CD4-positive, alpha-beta T cell treated with Interleukin-17A for 1 hour (primary cell): ENCODE measurements at regions not wholly inside any gene's neighbourhood (a gene's known extent, or its start where the extent isn't known, plus 50 kb on each side); places are given as distances from the start of the nearest gene placed in this dataset.

Source experiments
- DNase-seq: peaks from one replicate; pipeline ENCODE4 v3.0.0-alpha.2; 2020

- DNase-seq: no peak
Measured at GRCh38 chr1:188367661-188368060, 1538.9 kb downstream of the PLA2G4A start.

- DNase-seq: no peak
Measured at GRCh38 chr1:188371295-188371806, 1542.6 kb downstream of the PLA2G4A start.

- DNase-seq: no peak
Measured at GRCh38 chr1:188372821-188373220, 1544.1 kb downstream of the PLA2G4A start.

- DNase-seq: no peak
Measured at GRCh38 chr1:188382851-188383250, 1554.1 kb downstream of the PLA2G4A start.

DNA sequence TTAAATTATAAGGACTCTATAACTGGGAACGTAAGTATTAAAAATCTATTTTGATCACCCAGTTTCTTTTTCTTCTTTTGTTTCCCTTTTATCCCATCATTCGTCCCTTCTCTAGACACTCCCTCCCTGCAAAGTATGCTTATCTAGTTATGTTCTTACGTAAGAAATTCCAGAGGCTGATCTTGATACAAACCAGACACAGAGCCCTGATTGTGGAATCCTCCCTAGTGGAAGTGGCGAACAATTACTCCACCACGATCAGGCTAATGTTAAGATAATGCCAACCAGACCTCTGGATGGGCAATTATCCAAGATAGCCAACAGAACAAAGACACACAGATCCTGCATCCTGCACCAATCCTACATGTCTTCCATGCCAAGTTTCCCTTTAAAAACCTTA lies 1557.4 kb downstream of the PLA2G4A start:
- no peak for DNase-seq

- no peak for DNase-seq
Measured at GRCh38 chr1:188386666-188387065, 1557.9 kb downstream of the PLA2G4A start.

DNA sequence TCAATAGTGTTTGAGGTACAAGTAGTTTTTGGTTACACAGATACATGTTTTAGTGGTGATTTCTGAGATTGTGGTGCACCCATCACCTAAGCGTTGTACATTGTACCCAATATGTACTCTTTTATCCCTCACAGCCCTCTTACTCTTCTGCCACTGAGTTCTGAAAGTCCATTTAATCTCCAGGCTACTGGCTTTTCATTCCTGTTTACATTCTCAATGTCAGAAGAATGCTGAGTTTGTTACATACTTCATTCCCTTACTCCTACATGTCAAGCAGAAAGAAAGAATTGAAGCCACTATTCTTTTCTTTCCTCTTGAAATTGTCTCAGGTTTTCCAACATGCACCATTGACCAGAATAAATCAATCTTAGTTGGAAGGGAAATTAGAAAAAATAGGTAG lies 1565.9 kb downstream of the PLA2G4A start:
- DNase-seq: no peak

DNA sequence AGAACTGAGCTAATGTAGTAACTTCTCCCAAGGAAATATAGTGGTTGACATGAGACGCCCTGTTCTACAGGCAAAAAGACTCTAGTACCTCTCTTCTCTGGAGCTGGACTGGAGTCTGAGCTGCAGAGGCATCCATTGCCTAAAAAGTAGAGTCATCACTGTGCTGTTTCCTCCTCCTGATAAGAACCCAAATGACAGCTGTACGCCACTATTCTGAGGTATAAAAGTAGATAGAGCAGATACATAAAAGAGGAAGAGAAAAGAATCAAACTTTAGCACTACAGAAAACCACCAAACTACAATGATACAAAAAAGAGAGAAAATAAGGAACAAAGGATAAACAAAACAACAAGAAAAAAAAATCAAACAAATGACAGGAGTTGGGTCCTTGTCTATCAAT lies 1568.8 kb downstream of the PLA2G4A start:
- no peak for DNase-seq

DNA sequence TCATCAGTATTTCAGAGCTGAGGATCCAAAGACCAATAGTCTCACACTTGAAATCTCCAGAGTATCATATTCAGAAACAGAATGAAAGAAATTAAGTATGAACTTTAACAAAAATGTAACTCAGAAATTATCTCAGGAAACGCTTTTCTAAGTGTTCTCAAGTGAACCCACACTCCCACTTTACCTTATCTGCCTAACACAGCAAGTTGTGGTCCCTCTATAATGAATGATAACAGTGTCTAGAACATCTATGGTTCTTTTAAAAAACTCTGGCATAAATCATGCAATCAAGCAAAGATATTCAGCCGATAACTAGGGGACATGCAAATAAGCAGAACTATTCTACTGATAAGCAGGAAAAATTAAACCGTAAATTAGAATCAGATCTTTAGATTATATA lies 1574.2 kb downstream of the PLA2G4A start:
- DNase-seq: no peak

- DNase-seq: no peak
Measured at GRCh38 chr1:188406636-188407035, 1577.9 kb downstream of the PLA2G4A start.

GRCh38 chr1:188420177-188420576 lies 1591.4 kb downstream of the PLA2G4A start:
- DNase-seq: no peak

GRCh38 chr1:188423073-188423472 lies 1594.3 kb downstream of the PLA2G4A start:
- DNase-seq: no peak

DNA sequence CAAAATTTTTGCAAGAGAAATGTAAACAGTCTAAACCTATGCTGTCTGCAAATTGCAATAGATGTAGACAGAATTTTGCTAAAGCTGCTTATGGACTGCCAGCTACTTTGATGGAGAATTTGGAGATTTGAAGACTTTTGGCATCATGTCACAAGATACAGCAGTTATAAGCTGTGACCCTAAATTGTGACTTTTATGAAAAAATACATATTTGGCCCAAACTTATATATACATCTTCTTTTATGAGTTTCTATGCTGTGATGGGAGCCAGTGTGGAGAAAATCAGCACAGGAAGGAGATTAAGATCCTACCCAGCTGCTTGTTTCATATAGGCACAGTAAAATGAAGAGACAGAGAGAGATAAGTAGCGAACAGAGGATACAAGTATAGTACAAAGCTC lies 1595.4 kb downstream of the PLA2G4A start:
- no peak for DNase-seq

DNA sequence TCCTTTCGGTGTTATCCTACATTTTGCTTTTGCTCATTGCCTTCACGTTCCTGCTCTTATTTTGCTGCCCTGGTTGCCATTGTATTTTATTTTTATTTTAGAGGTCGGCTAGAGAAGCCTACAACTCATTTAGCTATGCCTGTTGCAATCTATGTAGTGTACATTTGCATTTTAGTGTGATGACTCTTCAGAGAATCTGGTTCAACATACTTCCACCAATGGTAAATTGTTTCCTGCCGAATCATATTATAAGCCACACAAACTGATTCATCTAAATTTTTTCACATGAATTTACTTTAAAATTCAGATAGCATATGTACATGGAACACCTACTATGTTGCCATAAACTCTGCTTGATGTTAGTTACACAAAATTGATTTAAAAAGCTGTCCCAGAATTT lies 1596.9 kb downstream of the PLA2G4A start:
- DNase-seq: no peak

DNA sequence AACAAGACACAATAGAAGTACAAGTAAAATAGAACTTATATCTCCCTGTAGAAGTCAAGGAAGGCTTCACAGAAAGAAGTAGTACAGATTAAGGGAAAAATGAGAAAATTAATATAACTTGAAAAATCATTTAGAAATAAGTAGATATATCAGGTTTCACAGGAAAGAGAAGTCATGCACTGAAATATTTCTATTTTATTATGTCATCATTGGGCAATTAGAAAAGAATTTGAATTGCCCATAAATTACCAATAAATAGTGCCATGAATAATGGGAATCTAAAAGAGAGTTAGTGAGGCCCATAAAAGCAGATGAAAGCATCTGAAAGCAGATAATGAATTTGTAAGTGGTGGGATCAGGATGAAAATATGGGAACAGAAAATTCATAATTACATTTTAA lies 1597.8 kb downstream of the PLA2G4A start:
- no peak for DNase-seq

- no peak for DNase-seq
Measured at GRCh38 chr1:188427642-188428041, 1598.9 kb downstream of the PLA2G4A start.

GRCh38 chr1:188429386-188429785 lies 1600.6 kb downstream of the PLA2G4A start:
- DNase-seq: no peak

- no peak for DNase-seq
Measured at GRCh38 chr1:188432427-188432826, 1603.7 kb downstream of the PLA2G4A start.

DNA sequence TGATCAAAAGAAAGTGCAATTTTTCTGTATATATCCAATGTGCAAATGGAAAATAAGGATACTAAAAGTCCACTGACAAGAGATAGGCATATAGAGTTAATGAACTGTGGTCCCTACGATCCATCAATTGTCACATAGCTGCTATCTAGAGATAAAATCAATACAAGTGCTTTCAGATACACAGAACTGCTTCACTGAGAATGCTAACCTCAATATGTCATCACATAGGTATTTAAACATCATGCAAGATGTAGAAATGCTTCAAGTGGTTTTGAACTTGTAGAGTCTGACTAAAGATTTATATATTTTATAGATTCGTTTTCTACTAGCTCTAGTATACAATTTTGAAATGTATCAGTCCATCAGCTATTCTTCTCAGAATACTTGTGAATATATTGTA lies 1604.7 kb downstream of the PLA2G4A start:
- DNase-seq: no peak

DNA sequence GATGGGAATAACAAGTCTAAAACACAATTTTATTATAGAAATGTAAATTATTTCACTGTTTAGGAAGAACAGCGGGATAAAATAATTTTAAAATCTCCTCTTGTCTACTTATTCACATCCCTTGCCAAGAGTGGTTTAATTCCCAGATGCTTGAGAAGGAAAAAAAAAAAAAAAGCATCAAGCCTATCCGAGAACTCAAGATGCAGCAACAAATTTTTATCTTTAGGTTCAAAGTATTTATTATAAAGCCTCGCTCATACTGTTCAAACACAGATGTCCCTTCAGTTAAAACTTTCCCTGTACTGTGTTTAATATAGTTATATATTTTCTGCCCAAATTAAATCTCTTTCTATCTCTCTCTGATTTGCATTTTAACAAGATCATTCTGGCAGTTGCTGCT lies 1615.8 kb downstream of the PLA2G4A start:
- DNase-seq: no peak

DNA sequence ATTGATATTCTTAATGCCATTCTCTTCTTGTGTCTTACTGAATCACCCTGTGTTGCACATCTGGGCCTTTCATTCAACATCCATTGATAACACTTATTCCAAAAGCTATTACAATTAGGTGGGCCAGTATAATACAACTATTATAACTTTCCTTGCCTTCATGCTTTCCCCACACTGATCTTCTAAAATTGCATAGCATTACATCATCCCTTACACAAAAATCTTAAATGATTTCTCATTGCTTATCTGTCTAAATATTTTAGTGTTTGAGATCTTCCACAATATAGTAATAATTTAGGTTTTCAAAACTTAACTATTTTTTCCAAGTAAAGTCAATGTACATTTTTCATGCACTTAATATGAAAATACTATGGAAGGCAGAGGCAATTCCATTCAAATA lies 1634.1 kb downstream of the PLA2G4A start:
- DNase-seq: no peak

- no peak for DNase-seq
Measured at GRCh38 chr1:188463919-188464318, 1635.2 kb downstream of the PLA2G4A start.

DNA sequence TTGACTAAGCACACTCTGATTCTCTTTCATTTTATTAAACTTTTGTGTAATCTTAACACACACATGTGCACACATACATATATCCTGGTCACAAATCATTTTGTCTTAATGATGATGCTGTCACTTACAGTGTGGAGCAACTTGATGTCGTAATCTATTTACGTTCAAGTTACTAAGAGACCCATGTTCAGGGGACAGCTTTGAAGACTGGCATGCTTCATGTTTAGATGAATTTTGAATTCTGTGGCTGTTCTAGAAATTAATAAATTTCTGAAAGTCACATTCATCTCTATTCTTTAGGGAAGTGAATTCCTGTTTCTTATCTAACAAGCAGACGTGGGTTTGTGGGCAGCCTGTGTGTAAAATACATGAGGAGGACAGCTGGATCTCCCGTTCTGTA lies 1637.8 kb downstream of the PLA2G4A start:
- no peak for DNase-seq

GRCh38 chr1:188476606-188477005 lies 1647.9 kb downstream of the PLA2G4A start:
- DNase-seq: no peak

DNA sequence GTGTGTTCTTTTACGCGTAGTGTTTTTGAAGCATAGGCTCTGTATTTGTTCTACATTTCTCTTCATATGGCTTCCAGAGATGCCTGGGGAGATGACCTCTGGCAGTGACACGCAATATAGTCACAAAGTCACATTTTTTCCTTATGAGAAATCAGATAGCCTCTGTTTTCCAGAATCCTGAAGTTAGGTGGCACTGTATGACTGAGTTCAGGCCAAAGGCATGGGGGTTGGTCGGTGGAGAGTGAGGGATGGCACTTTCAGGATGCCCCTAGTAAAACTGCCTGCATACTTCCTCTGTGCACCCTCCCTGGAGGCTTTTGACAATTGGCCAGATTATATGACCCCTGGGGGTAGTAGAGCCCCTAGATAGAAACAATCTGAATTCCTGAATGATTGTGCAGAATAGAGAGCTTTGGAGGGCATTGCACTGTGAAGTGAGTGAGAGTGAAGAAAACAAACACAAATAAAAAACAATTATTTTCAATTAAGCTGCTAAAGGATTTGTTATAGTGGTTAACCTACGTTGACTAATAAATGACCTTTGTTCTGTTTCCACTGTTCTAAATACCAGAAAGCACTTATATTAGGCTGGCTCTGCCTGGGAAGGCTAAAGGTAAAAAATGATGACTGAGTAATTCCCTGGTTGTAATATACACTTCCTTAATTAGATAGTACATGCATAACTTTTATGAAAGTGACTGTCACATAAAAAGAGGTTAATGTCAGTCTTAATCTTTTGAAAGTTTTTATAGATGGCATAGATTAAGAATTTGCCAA lies 1660.8 kb downstream of the PLA2G4A start:
- DNase-seq: no peak
